K562 (cell line): ENCODE measurements at regions not wholly inside any gene's neighbourhood (a gene's known extent, or its start where the extent isn't known, plus 50 kb on each side); places are given as distances from the start of the nearest gene placed in this dataset.

ENCODE experiments used
- ATAC-seq: fragments of 200-7000 bp; cut with Tn5 transposase; 3 replicates; pipeline ENCODE4 v1.9.1; 2020; ENCODE audit warnings: moderate library complexity
- BruUV-seq: library from RNA; stranded (reverse); fragments of 400-500 nt; replicated peaks from 2 replicates; lab custom pipeline; 2021; lab: Mats Ljungman, UMichigan
- CTCF ChIA-PET: fragments of 300-600 bp; formaldehyde crosslinking; extraction: SDS; loops from one replicate; lab custom pipeline; 2021; ENCODE audit warnings: low intra/inter-chr PET ratio; lab: Yijun Ruan, JAX
- POLR2A ChIA-PET: fragments of 300-600, 350-650 bp; sonication (Branson Sonifier 250); formaldehyde crosslinking; extraction: SDS; loops from one replicate; lab custom pipeline; 2021; ENCODE audit warnings: antibody characterized with exemption, inconsistent platforms; lab: Yijun Ruan, JAX
- DNase-seq, 4 experiments: peaks; one replicate each; pipeline versions ENCODE4 v3.0.0 to v3.0.0-alpha.2; 2011 to 2018; ENCODE audit warnings: low spot score in 3 of 4, mixed read lengths in 3 of 4; ENCODE audit errors: extremely low read depth in 1 of 4
- FAIRE-seq: peaks from 2 replicates; lab custom pipeline; 2011; peaks lifted over from hg19 to GRCh38; lab: Jason Lieb, UNC
- H2AFZ ChIP-seq: 2 replicates; pipeline ENCODE4 v1.6.0; 2011; ENCODE audit warnings: low read depth, low read length, control low read depth, inconsistent platforms
- H3K27ac ChIP-seq: fragments of 200-600 bp; 3 replicates; pipeline ENCODE4 v1.8.0; 2011; ENCODE audit warnings: low read depth, mild to moderate bottlenecking, control low read depth, inconsistent platforms, low read length, moderate library complexity, mixed read lengths; ENCODE audit errors: extremely low read depth
- H3K27me3 ChIP-seq, 2 experiments: fragments of 300-600 bp in 1 of 2; 2 replicates in 1 of 2; 3 replicates in 1 of 2; pipeline versions ENCODE4 v1.6.0 to v1.8.0; 2011; ENCODE audit warnings: inconsistent platforms in 2 of 2, low read length in 2 of 2, mild to moderate bottlenecking in 1 of 2, mixed read lengths in 1 of 2, moderate library complexity in 1 of 2; ENCODE audit not compliant: control insufficient read depth in 2 of 2, insufficient read depth in 2 of 2
- H3K36me3 ChIP-seq: fragments of 300-600 bp; 3 replicates; pipeline ENCODE4 v1.8.0; 2011; ENCODE audit warnings: mild to moderate bottlenecking, low read length, inconsistent platforms; ENCODE audit not compliant: control insufficient read depth, insufficient read depth
- H3K4me1 ChIP-seq, 2 experiments: fragments of 200-600 bp in 1 of 2; replicated peaks in 1 of 2; 2 replicates in 1 of 2; 3 replicates in 1 of 2; pipeline versions ENCODE4 v1.5.1 to v1.8.0; 2011; ENCODE audit warnings: inconsistent platforms in 2 of 2, low read length in 2 of 2, mild to moderate bottlenecking in 1 of 2, mixed read lengths in 1 of 2, moderate library complexity in 1 of 2; ENCODE audit not compliant: control insufficient read depth in 2 of 2, insufficient read depth in 2 of 2
- H3K4me2 ChIP-seq: 2 replicates; pipeline ENCODE4 v1.6.1; 2011; ENCODE audit warnings: low read length, control low read depth, inconsistent platforms, mixed read lengths; ENCODE audit not compliant: insufficient read depth
- H3K4me3 ChIP-seq: fragments of 200-600 bp; sonication (generic), shearing (Covaris generic); 2 replicates; pipeline ENCODE4 v1.5.1; 2016; ENCODE audit warnings: control low read depth, inconsistent platforms
- H3K79me2 ChIP-seq: fragments of 200-600 bp; 3 replicates; pipeline ENCODE4 v1.8.0; 2011; ENCODE audit warnings: low read length, inconsistent platforms; ENCODE audit not compliant: control insufficient read depth, insufficient read depth
- H3K9ac ChIP-seq, 2 experiments: 2 replicates each; pipeline versions ENCODE4 v1.6.0 to v1.6.1; 2011; ENCODE audit warnings: low read depth in 2 of 2, low read length in 2 of 2, control low read depth in 1 of 2, inconsistent platforms in 1 of 2, mild to moderate bottlenecking in 1 of 2, mixed read lengths in 1 of 2; ENCODE audit not compliant: insufficient read depth in 1 of 2
- H3K9me1 ChIP-seq: one replicate; pipeline ENCODE4 v1.6.0; 2011; ENCODE audit warnings: inconsistent platforms, mild to moderate bottlenecking, low read length, moderate library complexity; ENCODE audit not compliant: control insufficient read depth, insufficient read depth
- H3K9me3 ChIP-seq: replicated peaks from 2 replicates; pipeline ENCODE4 v1.5.1; 2011; ENCODE audit warnings: low read depth, low read length, inconsistent platforms; ENCODE audit not compliant: control insufficient read depth, insufficient read depth
- H4K20me1 ChIP-seq: replicated peaks from 2 replicates; pipeline ENCODE4 v1.6.1; 2011; ENCODE audit warnings: low read length, inconsistent platforms, mixed read lengths; ENCODE audit not compliant: control insufficient read depth, insufficient read depth
- DIDO1 ChIP-seq: fragments of 450-650 bp; IDR thresholded peaks from 2 replicates; pipeline ENCODE4 v1.6.1; 2016; ENCODE audit warnings: low read depth, missing biosample characterization, missing genetic modification characterization
- GTF2F1 ChIP-seq: IDR thresholded peaks from 2 replicates; pipeline ENCODE4 v1.6.1; 2011; ENCODE audit warnings: low read depth, low read length, improper control_type of control experiment
- LEF1 ChIP-seq: fragments of 450-650 bp; IDR thresholded peaks from 2 replicates; pipeline ENCODE4 v1.6.1; 2016; ENCODE audit warnings: mild to moderate bottlenecking
- MECOM ChIP-seq: fragments of 250-450 bp; sonication (Bioruptor Pico); IDR thresholded peaks from 2 replicates; pipeline ENCODE4 v1.8.0; 2022; ENCODE audit warnings: inconsistent platforms
- NONO ChIP-seq, 2 experiments: fragments of 200-400 bp in 1 of 2; fragments of 450-650 bp in 1 of 2; formaldehyde crosslinking in 1 of 2; IDR thresholded peaks; 2 replicates each; pipeline ENCODE4 v1.6.1; 2017; ENCODE audit warnings: low read depth in 2 of 2, mild to moderate bottlenecking in 2 of 2, moderate library complexity in 2 of 2, low read length in 1 of 2
- NR2F6 ChIP-seq: fragments of 450-650 bp; formaldehyde crosslinking; IDR thresholded peaks from 2 replicates; pipeline ENCODE4 v1.4.0; 2020; ENCODE audit warnings: mild to moderate bottlenecking
- SMC3 ChIP-seq: conservative IDR thresholded peaks from 2 replicates; pipeline ENCODE4 v1.6.1; 2011; ENCODE audit warnings: low read depth, low read length, improper control_type of control experiment; ENCODE audit not compliant: insufficient read depth
- TAL1 ChIP-seq: fragments of 450-650 bp; IDR thresholded peaks from 2 replicates; pipeline ENCODE4 v1.6.1; 2016; ENCODE audit warnings: mild to moderate bottlenecking
- WHSC1 ChIP-seq: IDR thresholded peaks from one replicate; pipeline ENCODE4 v1.6.1; 2012; ENCODE audit warnings: low read length, control low read depth, inconsistent platforms
- ZNF12 ChIP-seq: sonication (generic); formaldehyde crosslinking; IDR thresholded peaks from 2 replicates; pipeline ENCODE4 v1.4.0; 2020; ENCODE audit warnings: mild to moderate bottlenecking, missing genetic modification reagents
- ZNF134 ChIP-seq: fragments of 250-450 bp; sonication (Bioruptor Pico); conservative IDR thresholded peaks from 2 replicates; pipeline ENCODE4 v1.4.0; 2020
- ZNF551 ChIP-seq: fragments of 250-450 bp; sonication (Bioruptor Pico); IDR thresholded peaks from 2 replicates; pipeline ENCODE4 v1.5.0; 2021; ENCODE audit warnings: mild to moderate bottlenecking, moderate library complexity
- WGBS: fragments of 100-300 bp; shearing (Covaris generic); methylation state at CpG from one replicate; pipeline ENCODE4 v1.1.6; 2016; ENCODE audit warnings: low coverage, mixed read lengths; ENCODE audit not compliant: insufficient coverage; ENCODE audit errors: missing lambda C conversion rate; 5-methylcytosine and 5-hydroxymethylcytosine counted together
- in situ Hi-C: fragments of 300-500 bp; cut with MboI; formaldehyde crosslinking; loops from 4 replicates; pipeline ENCODE4 v1.15.0; 2018; ENCODE audit warnings: inconsistent platforms, mixed read lengths
- intact Hi-C: fragments of 100-400 bp; cut with micrococcal nuclease; formaldehyde crosslinking; loops from 2 replicates; pipeline ENCODE4 v1.14.2; 2022
- TF ChIP-seq, protein P1 (sequence below): sonication (generic); formaldehyde crosslinking; IDR thresholded peaks from 2 replicates; pipeline ENCODE4 v1.8.0; 2022; ENCODE audit warnings: missing genetic modification reagents, mild to moderate bottlenecking, borderline replicate concordance
- TF ChIP-seq, protein P2 (sequence below): fragments of 450-650 bp; IDR thresholded peaks from 2 replicates; pipeline ENCODE4 v1.6.1; 2016; ENCODE audit warnings: missing biosample characterization, missing genetic modification characterization
- TF ChIP-seq, protein P3 (sequence below), 3 experiments: IDR thresholded peaks in 2 of 3; conservative IDR thresholded peaks in 1 of 3; 2 replicates each; pipeline ENCODE4 v1.5.1; 2011 to 2012; ENCODE audit warnings: low read length in 3 of 3, mild to moderate bottlenecking in 3 of 3, control low read depth in 2 of 3, improper control_type of control experiment in 1 of 3, inconsistent platforms in 1 of 3, low read depth in 1 of 3, mixed read lengths in 1 of 3, moderate library complexity in 1 of 3; ENCODE audit not compliant: insufficient read depth in 2 of 3
- TF ChIP-seq, protein P4 (sequence below): sonication (generic); formaldehyde crosslinking; IDR thresholded peaks from 2 replicates; pipeline ENCODE4 v1.8.0; 2023; ENCODE audit warnings: mild to moderate bottlenecking, missing genetic modification reagents

DNA sequence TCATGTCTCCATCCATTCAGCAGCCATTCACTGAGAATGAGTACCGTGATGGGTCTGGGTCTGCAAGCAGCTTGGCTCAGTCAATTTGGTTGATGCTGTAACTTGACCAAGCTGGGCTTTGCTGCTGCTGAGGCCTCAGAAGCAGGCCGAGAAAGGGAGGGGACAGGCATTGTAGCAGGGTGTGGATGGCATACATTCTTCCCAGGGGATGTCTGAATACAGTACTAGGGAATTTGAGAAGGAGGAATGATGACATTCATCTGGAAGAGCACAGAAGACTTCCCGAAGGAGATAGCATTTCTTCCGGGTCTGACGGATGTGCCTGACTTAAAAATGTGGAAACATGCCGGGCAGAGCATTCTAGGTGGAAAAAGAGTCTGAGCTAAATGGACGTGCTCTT is 105.3 kb upstream of the ADPGK start:
- Histone ChIP-seq H3K9me1 (no peaks in the 10 kb centered on the region), H3K27ac (no peak overlapping the region), H3K9ac (no peak overlapping the region), H3K27me3 (no peaks in the 10 kb centered on the region; a peak in 1 of 5 replicates), H3K79me2 (no peaks in the 10 kb centered on the region), H3K4me2 (no peak overlapping the region), H4K20me1 (no peaks in the 10 kb centered on the region), H2AFZ (no peak overlapping the region), H3K4me3 (no peak overlapping the region), H3K9me3 (no peaks in the 10 kb centered on the region), H3K36me3 (no peaks in the 10 kb centered on the region), H3K4me1 (no peaks in the 10 kb centered on the region; a peak in 1 of 5 replicates)
- TF ChIP-seq TAL1 (no peak), LEF1 (no peak), GTF2F1 (no peak), DIDO1 (tag) (no peak), ZNF134 (CRISPR knock-in tag) (no peak), ZNF551 (CRISPR knock-in tag) (no peak), WHSC1 (no peak), NR2F6 (CRISPR knock-in tag) (no peak), NONO (IDR thresholded peaks at IDR 0.05; ENCODE audit: low read depth in 2 of 2, low read length in 1 of 2) (no peak), SMC3 (no peak), MECOM (CRISPR knock-in tag) (no peak), ZNF12 (CRISPR knock-in tag) (no peak)
- TF ChIP-seq, protein P1, sequence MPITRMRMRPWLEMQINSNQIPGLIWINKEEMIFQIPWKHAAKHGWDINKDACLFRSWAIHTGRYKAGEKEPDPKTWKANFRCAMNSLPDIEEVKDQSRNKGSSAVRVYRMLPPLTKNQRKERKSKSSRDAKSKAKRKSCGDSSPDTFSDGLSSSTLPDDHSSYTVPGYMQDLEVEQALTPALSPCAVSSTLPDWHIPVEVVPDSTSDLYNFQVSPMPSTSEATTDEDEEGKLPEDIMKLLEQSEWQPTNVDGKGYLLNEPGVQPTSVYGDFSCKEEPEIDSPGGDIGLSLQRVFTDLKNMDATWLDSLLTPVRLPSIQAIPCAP (CRISPR knock-in tag): no peak
- TF ChIP-seq, protein P2, sequence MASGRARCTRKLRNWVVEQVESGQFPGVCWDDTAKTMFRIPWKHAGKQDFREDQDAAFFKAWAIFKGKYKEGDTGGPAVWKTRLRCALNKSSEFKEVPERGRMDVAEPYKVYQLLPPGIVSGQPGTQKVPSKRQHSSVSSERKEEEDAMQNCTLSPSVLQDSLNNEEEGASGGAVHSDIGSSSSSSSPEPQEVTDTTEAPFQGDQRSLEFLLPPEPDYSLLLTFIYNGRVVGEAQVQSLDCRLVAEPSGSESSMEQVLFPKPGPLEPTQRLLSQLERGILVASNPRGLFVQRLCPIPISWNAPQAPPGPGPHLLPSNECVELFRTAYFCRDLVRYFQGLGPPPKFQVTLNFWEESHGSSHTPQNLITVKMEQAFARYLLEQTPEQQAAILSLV (tag): no peak
- TF ChIP-seq, protein P3, sequence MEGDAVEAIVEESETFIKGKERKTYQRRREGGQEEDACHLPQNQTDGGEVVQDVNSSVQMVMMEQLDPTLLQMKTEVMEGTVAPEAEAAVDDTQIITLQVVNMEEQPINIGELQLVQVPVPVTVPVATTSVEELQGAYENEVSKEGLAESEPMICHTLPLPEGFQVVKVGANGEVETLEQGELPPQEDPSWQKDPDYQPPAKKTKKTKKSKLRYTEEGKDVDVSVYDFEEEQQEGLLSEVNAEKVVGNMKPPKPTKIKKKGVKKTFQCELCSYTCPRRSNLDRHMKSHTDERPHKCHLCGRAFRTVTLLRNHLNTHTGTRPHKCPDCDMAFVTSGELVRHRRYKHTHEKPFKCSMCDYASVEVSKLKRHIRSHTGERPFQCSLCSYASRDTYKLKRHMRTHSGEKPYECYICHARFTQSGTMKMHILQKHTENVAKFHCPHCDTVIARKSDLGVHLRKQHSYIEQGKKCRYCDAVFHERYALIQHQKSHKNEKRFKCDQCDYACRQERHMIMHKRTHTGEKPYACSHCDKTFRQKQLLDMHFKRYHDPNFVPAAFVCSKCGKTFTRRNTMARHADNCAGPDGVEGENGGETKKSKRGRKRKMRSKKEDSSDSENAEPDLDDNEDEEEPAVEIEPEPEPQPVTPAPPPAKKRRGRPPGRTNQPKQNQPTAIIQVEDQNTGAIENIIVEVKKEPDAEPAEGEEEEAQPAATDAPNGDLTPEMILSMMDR (IDR thresholded peaks at IDR 0.05 in 2 of 3, conservative IDR thresholded peaks at IDR 0.05 in 1 of 3; ENCODE audit: insufficient read depth in 2 of 3, low read depth in 1 of 3, low read length in 3 of 3): no peak
- TF ChIP-seq, protein P4, sequence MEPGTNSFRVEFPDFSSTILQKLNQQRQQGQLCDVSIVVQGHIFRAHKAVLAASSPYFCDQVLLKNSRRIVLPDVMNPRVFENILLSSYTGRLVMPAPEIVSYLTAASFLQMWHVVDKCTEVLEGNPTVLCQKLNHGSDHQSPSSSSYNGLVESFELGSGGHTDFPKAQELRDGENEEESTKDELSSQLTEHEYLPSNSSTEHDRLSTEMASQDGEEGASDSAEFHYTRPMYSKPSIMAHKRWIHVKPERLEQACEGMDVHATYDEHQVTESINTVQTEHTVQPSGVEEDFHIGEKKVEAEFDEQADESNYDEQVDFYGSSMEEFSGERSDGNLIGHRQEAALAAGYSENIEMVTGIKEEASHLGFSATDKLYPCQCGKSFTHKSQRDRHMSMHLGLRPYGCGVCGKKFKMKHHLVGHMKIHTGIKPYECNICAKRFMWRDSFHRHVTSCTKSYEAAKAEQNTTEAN (CRISPR knock-in tag): no peak
- POLR2A ChIA-PET: no interaction called here
- intact Hi-C loops (no loop called here), in situ Hi-C loops (no loop called here)
- 1% methylated on average over 7 of the region's 7 CpGs for WGBS
- no peak for DNase-seq
- CTCF ChIA-PET: no interaction called here
- no peak for FAIRE-seq
- no TSS peak for BruUV-seq
- ATAC-seq: no peak
